ENCODE measurements at regions not wholly inside any gene's neighbourhood (a gene's known extent, or its start where the extent isn't known, plus 50 kb on each side); places are given as distances from the start of the nearest gene placed in this dataset.

- Histone ChIP-seq H3K4me2 (ENCODE audit: insufficient read depth in 1 of 2, low read depth in 2 of 2, low read length in 2 of 2) (no peak overlapping the region), H4K8ac (ENCODE audit: extremely low read depth, insufficient read depth, low read length) (no peak overlapping the region), H2BK5ac (ENCODE audit: low read depth, low read length) (no peak overlapping the region), H4K20me1 (replicated peaks in 1 of 2; ENCODE audit: control insufficient read depth in 1 of 2, insufficient read depth in 2 of 2, low read length in 2 of 2) (no peaks in the 10 kb centered on the region), H2BK120ac (replicated peaks; ENCODE audit: low read depth, low read length) (no peak overlapping the region), H3K4me1 (replicated peaks in 1 of 4; ENCODE audit: control insufficient read depth in 3 of 4, insufficient read depth in 4 of 4, low read length in 3 of 4) (no peaks in the 10 kb centered on the region; a peak in 1 of 7 replicates), H4K91ac (replicated peaks; ENCODE audit: insufficient read length, low read length) (peak overlapping the region; percentile 47), H3K36me3 (ENCODE audit: control insufficient read depth in 2 of 4, insufficient read depth in 4 of 4, low read length in 3 of 4) (no peaks in the 10 kb centered on the region), H2AK5ac (ENCODE audit: low read depth, low read length) (no peak overlapping the region), H3K56ac (replicated peaks; ENCODE audit: insufficient read length, low read depth, low read length) (no peak overlapping the region), H3K4ac (replicated peaks; ENCODE audit: insufficient read length, low read depth, low read length) (no peak overlapping the region), H4K5ac (ENCODE audit: insufficient read length, low read depth, low read length) (no peak overlapping the region), H3K23ac (ENCODE audit: insufficient read length) (no peak overlapping the region), H3K14ac (ENCODE audit: insufficient read length) (no peak overlapping the region), H3K27ac (ENCODE audit: low read depth, low read length) (no peak overlapping the region), H2BK12ac (ENCODE audit: low read depth, low read length) (no peak overlapping the region), H3K4me3 (ENCODE audit: extremely low read depth in 1 of 4, insufficient read depth in 2 of 4, low read depth in 3 of 4, low read length in 4 of 4) (no peak overlapping the region), H2BK15ac (ENCODE audit: low read length) (no peak overlapping the region), H3K27me3 (replicated peaks in 1 of 4; ENCODE audit: control insufficient read depth in 3 of 4, extremely low read depth in 1 of 4, insufficient read depth in 3 of 4, low read length in 3 of 4) (no peaks in the 10 kb centered on the region), H3K18ac (ENCODE audit: extremely low read depth, low read length) (no peak overlapping the region), H3K23me2 (ENCODE audit: low read depth, low read length) (no peaks in the 10 kb centered on the region), H3K9me3 (ENCODE audit: insufficient read depth in 2 of 2, low read depth in 1 of 2, low read length in 1 of 2) (no peaks in the 10 kb centered on the region; a peak in 1 of 4 replicates), H2BK20ac (ENCODE audit: low read length) (no peak overlapping the region), H2AFZ (ENCODE audit: low read length) (no peak overlapping the region), H3K79me1 (ENCODE audit: low read depth, low read length) (no peaks in the 10 kb centered on the region), H3K9ac (replicated peaks in 1 of 4; ENCODE audit: extremely low read depth in 1 of 4, low read depth in 3 of 4, low read length in 3 of 4) (no peak overlapping the region), H3K79me2 (ENCODE audit: control insufficient read depth in 1 of 2, insufficient read depth in 2 of 2, low read length in 2 of 2) (no peaks in the 10 kb centered on the region)
- WGBS, 2 experiments (ENCODE audit: extremely low coverage in 1 of 2, insufficient coverage in 1 of 2, insufficient read length in 1 of 2, insufficient replicate concordance in 2 of 2, low coverage in 1 of 2, low lambda C conversion rate in 2 of 2, missing lambda C conversion rate in 1 of 2), result 78% methylated on average over 14 of the region's 14 CpGs; no CpG with 5 or more reads in 1 of the 2 experiments
- POLR2A ChIA-PET (ENCODE audit: partially characterized antibody), result no interaction called here
- no peak for DNase-seq (ENCODE audit: low read depth in 1 of 2, low spot score in 2 of 2)
- CTCF ChIA-PET (ENCODE audit: partially characterized antibody), result interaction anchor here (0.8 kb wide), 1 partner anchor 9 kb away, joined by 3 read pairs; no protein-coding TSS in a partner anchor
- TF ChIP-seq BCL11A (IDR thresholded peaks at IDR 0.05; ENCODE audit: low read depth in 2 of 2, low read length in 2 of 2), result no peak
- no peak for TF ChIP-seq RBBP5 (IDR thresholded peaks at IDR 0.05; ENCODE audit: borderline replicate concordance, low read depth, low read length)
- no peak for TF ChIP-seq ASH2L (IDR thresholded peaks at IDR 0.05; ENCODE audit: low read length)
- no peak for TF ChIP-seq RNF2 (IDR thresholded peaks at IDR 0.05; ENCODE audit: borderline replicate concordance, low read depth, low read length, missing control alignments, poor library complexity, severe bottlenecking)
- TF ChIP-seq POLR2A (IDR thresholded peaks at IDR 0.05; ENCODE audit: control extremely low read depth in 1 of 2, low read depth in 2 of 2, low read length in 2 of 2), result no peak
- TF ChIP-seq ATF2 (IDR thresholded peaks at IDR 0.05; ENCODE audit: low read length), result no peak
- no peak for FAIRE-seq
These were observed 450.8 kb upstream of the NAALADL2 start for GRCh38 chr3:174408310-174408709.
